ENCODE measurements at regions not wholly inside any gene's neighbourhood (a gene's known extent, or its start where the extent isn't known, plus 50 kb on each side); places are given as distances from the start of the nearest gene placed in this dataset.

- intact Hi-C loops (cut with micrococcal nuclease; ENCODE audit: unreplicated experiment) (no loop called here), in situ Hi-C loops (cut with HindIII; ENCODE audit: low pct_unique_long_range_greater_than_20kb, low sequenced_read_pairs) (no loop called here)
- Histone ChIP-seq H3K4me3 (ENCODE audit: low read depth in 2 of 2, low read length in 2 of 2) (no peak overlapping the region), H3K4me1 (ENCODE audit: control insufficient read depth, insufficient read depth, low read length) (no peaks in the 10 kb centered on the region), H3K27ac (ENCODE audit: low read length) (no peak overlapping the region), H3K36me3 (ENCODE audit: control insufficient read depth, insufficient read depth, low read length) (no peaks in the 10 kb centered on the region), H3K9me3 (ENCODE audit: control insufficient read depth, insufficient read depth, low read depth, low read length) (0 out of 2 replicates have a peak, but pooled peaks cover 3% of the 10 kb centered on the region), H3K27me3 (ENCODE audit: control insufficient read depth, insufficient read depth, low read length) (no peaks in the 10 kb centered on the region)
- TF ChIP-seq TCF7L2 (IDR thresholded peaks at IDR 0.05; ENCODE audit: low read depth, low read length), result no peak
- no peak for TF ChIP-seq SIN3A (IDR thresholded peaks at IDR 0.05; ENCODE audit: borderline replicate concordance, insufficient read depth, low read depth, low read length)
- TF ChIP-seq POLR2AphosphoS5 (IDR thresholded peaks at IDR 0.05; ENCODE audit: low read depth, low read length), result no peak
- TF ChIP-seq CTCF (IDR thresholded peaks at IDR 0.05), result no peak
- TF ChIP-seq REST (IDR thresholded peaks at IDR 0.05; ENCODE audit: insufficient read depth in 1 of 2, low read depth in 2 of 2, low read length in 1 of 2), result no peak
- ATAC-seq (no peak), DNase-seq (ENCODE audit: low read depth, low spot score) (no peak)
- CTCF ChIA-PET, result no interaction called here
- no TSS peak for BruUV-seq (replicated peaks)
- POLR2A ChIA-PET, result no interaction called here
Measured at GRCh38 chr13:67726979-67727378, 496.8 kb upstream of the PCDH9 start.

GRCh38 chr13:67725999-67726398 lies 495.9 kb upstream of the PCDH9 start:
- H3K27ac ChIP-seq (ENCODE audit: low read length), result no peak overlapping the region
- CTCF ChIA-PET, result no interaction called here
- intact Hi-C loops (cut with micrococcal nuclease; ENCODE audit: unreplicated experiment) (no loop called here), in situ Hi-C loops (cut with HindIII; ENCODE audit: low pct_unique_long_range_greater_than_20kb, low sequenced_read_pairs) (no loop called here)
- DNase-seq (ENCODE audit: low read depth, low spot score) (no peak), ATAC-seq (no peak)
- H3K4me3 ChIP-seq (ENCODE audit: low read depth in 2 of 2, low read length in 2 of 2), result no peak overlapping the region
- 0 out of 2 replicates have a peak, but pooled peaks cover 3% of the 10 kb centered on the region for H3K9me3 ChIP-seq (ENCODE audit: control insufficient read depth, insufficient read depth, low read depth, low read length)
- POLR2A ChIA-PET, result no interaction called here
- H3K27me3 ChIP-seq (ENCODE audit: control insufficient read depth, insufficient read depth, low read length), result no peaks in the 10 kb centered on the region
- no peak for TF ChIP-seq TCF7L2 (IDR thresholded peaks at IDR 0.05; ENCODE audit: low read depth, low read length)
- TF ChIP-seq POLR2AphosphoS5 (IDR thresholded peaks at IDR 0.05; ENCODE audit: low read depth, low read length), result no peak
- TF ChIP-seq CTCF (IDR thresholded peaks at IDR 0.05), result no peak
- TF ChIP-seq SIN3A (IDR thresholded peaks at IDR 0.05; ENCODE audit: borderline replicate concordance, insufficient read depth, low read depth, low read length), result no peak
- TF ChIP-seq REST (IDR thresholded peaks at IDR 0.05; ENCODE audit: insufficient read depth in 1 of 2, low read depth in 2 of 2, low read length in 1 of 2), result no peak
- no peaks in the 10 kb centered on the region for H3K4me1 ChIP-seq (ENCODE audit: control insufficient read depth, insufficient read depth, low read length)
- H3K36me3 ChIP-seq (ENCODE audit: control insufficient read depth, insufficient read depth, low read length), result no peaks in the 10 kb centered on the region
- BruUV-seq (replicated peaks), result no TSS peak
